ENCODE measurements at regions not wholly inside any gene's neighbourhood (a gene's known extent, or its start where the extent isn't known, plus 50 kb on each side); places are given as distances from the start of the nearest gene placed in this dataset.

- 37 to 49% methylated on average over 2 of the region's 2 CpGs for WGBS, 2 donors
- intact Hi-C loops (cut with DNase I; ENCODE audit: low total_unique reads), result no loop called here
- no peak for DNase-seq (ENCODE audit: low spot score in 2 of 2)
Measured at GRCh38 chr1:56200896-56201295, 378.5 kb downstream of the PLPP3 start.

GRCh38 chr1:56200442-56200841, 378.9 kb downstream of the PLPP3 start:
- 56 to 63% methylated on average over 4 of the region's 4 CpGs for WGBS, 2 donors
- DNase-seq (ENCODE audit: low spot score in 2 of 2), result no peak
- TF ChIP-seq CTCF (IDR thresholded peaks at IDR 0.05), result no peak
- no peak for TF ChIP-seq POLR2A (IDR thresholded peaks at IDR 0.05)
- intact Hi-C loops (cut with DNase I; ENCODE audit: low total_unique reads), result no loop called here
- H3K4me3 ChIP-seq (ENCODE audit: low read depth, poor library complexity, severe bottlenecking), result no peak overlapping the region

More at GRCh38 chr1:56200896-56201295, 378.5 kb downstream of the PLPP3 start:
- no peak for TF ChIP-seq CTCF (IDR thresholded peaks at IDR 0.05)
- TF ChIP-seq POLR2A (IDR thresholded peaks at IDR 0.05), result no peak
- H3K4me3 ChIP-seq (ENCODE audit: low read depth, poor library complexity, severe bottlenecking), result no peak overlapping the region

GRCh38 chr1:56199956-56200355, 379.4 kb downstream of the PLPP3 start:
- 44 to 95% methylated on average over 1 of the region's 1 CpG for WGBS, 2 donors
- no peak for TF ChIP-seq CTCF (IDR thresholded peaks at IDR 0.05)
- TF ChIP-seq POLR2A (IDR thresholded peaks at IDR 0.05), result no peak

GRCh38 chr1:56199061-56199460, 380.3 kb downstream of the PLPP3 start:
- WGBS, 2 donors, result 76 to 82% methylated on average over 2 of the region's 2 CpGs
- no peak overlapping the region for H3K4me3 ChIP-seq (ENCODE audit: low read depth, poor library complexity, severe bottlenecking)
- TF ChIP-seq CTCF (IDR thresholded peaks at IDR 0.05) (no peak), POLR2A (IDR thresholded peaks at IDR 0.05) (no peak)
- no peak for DNase-seq (ENCODE audit: low spot score in 2 of 2)
- intact Hi-C loops (cut with DNase I; ENCODE audit: low total_unique reads), result no loop called here

More at GRCh38 chr1:56199956-56200355, 379.4 kb downstream of the PLPP3 start:
- H3K4me3 ChIP-seq (ENCODE audit: low read depth, poor library complexity, severe bottlenecking), result no peak overlapping the region
- intact Hi-C loops (cut with DNase I; ENCODE audit: low total_unique reads), result no loop called here
- DNase-seq (ENCODE audit: low spot score in 2 of 2), result no peak

GRCh38 chr1:56197946-56198345, 381.4 kb downstream of the PLPP3 start:
- TF ChIP-seq CTCF (IDR thresholded peaks at IDR 0.05) (no peak), POLR2A (IDR thresholded peaks at IDR 0.05) (no peak)
- DNase-seq (ENCODE audit: low spot score in 2 of 2), result no peak
- 67 to 94% methylated on average over 2 of the region's 2 CpGs for WGBS, 2 donors
- intact Hi-C loops (cut with DNase I; ENCODE audit: low total_unique reads), result no loop called here
- no peak overlapping the region for H3K4me3 ChIP-seq (ENCODE audit: low read depth, poor library complexity, severe bottlenecking)

GRCh38 chr1:56196839-56197238, 382.5 kb downstream of the PLPP3 start:
- intact Hi-C loops (cut with DNase I; ENCODE audit: low total_unique reads), result no loop called here
- WGBS, 2 donors, result 76 to 86% methylated on average over 2 of the region's 2 CpGs

More at GRCh38 chr1:56196839-56197238, 382.5 kb downstream of the PLPP3 start:
- H3K4me3 ChIP-seq (ENCODE audit: low read depth, poor library complexity, severe bottlenecking), result no peak overlapping the region
- no peak for TF ChIP-seq POLR2A (IDR thresholded peaks at IDR 0.05)
- no peak for TF ChIP-seq CTCF (IDR thresholded peaks at IDR 0.05)
- DNase-seq (ENCODE audit: low spot score in 2 of 2), result no peak

Measured in lower leg skin (tissue), 4 donors.